ELF-1 (cell line): ENCODE measurements at regions not wholly inside any gene's neighbourhood (a gene's known extent, or its start where the extent isn't known, plus 50 kb on each side); places are given as distances from the start of the nearest gene placed in this dataset.
"Not testable (repeated sequence)": the region's sequence is repeated elsewhere in the genome, so short reads cannot be mapped to it uniquely, and the experiment has no call there.

Source experiments
- DNase-seq: peaks from one replicate; pipeline ENCODE4 v3.0.0-alpha.2; 2016; ENCODE audit warnings: low read depth, low spot score

DNA sequence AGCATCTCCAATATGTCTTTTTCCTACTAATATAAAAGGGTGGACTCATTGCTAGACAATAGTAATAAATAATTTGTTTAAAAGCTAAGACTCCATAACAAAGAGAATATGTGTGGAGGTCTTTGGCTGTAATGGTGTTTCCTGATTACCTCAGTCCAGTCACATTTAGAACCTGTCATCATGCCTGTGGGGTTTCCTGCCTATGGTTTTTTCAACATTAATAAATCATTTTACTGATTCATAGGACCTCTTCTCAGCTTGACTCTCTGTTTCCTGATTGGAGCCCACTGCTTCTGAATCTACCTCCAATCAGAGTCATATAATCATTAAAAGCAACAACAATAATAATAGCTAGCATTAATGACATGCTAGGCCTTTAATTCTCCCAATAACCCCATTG lies 52.4 kb upstream of the GNAI1 start:
- DNase-seq = no peak

DNA sequence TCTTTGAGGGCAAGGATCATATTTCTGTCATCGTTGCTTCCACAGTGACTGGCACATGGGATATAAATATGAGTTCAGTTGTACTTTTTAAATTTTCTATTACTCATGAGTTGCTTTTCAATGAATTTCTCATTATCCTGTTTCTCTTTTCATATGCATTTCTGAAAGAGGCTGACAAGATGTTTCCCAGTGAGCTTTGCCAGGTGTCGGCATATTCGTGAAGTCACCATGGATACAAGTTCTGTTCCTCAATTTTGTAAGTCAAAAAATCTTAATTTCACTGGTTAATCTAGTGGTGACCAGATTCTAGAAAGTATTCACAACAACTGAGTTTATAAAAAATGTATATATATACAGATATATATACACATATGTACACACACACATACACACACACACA lies 55.7 kb upstream of the GNAI1 start:
- DNase-seq = no peak

DNA sequence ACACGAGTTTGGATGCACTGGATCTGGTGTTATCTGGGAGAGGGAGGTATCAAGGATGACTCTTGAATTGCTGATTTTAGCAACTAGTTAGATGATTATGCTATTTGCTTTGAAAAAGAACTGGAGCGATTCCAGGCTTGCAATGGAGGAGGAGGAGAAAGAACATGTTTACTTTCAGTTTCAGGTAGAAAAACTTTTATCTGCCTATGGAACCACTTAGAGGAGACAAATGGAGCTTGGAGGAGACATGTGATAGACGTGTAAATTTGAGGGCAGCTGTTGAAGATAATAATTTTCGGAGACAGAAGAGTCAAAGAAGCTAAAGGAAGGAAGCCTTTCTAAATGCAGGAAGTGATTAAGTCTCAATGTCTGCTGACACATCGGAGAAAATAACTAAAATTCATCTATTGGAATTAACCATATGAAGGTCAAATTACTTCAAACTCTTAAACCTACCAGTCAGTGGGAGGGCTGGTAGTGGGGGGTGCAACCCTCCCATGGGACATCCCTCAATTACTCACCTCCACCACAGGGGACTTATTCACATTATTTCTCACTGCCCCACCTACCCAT lies 56.4 kb upstream of the GNAI1 start:
- DNase-seq = no peak

DNA sequence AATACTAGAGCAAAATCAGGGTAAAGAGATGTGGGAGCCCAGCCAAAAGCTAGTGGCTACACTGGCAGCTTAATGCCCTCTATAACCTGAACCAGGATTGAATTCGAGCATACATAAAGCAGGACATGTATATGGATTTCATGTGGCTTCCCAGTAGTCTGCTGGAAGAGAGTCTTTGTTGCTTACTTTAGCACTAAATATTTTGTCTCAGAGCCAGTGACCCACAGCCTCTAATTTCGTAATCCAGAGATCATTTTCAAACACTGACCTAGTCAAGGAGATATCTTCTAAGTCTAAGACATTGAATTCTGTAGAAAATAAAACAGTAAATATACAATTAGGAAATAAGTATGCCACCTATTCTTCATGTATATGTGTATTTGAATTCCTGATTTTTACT lies 64.2 kb upstream of the GNAI1 start:
- no peak for DNase-seq

DNA sequence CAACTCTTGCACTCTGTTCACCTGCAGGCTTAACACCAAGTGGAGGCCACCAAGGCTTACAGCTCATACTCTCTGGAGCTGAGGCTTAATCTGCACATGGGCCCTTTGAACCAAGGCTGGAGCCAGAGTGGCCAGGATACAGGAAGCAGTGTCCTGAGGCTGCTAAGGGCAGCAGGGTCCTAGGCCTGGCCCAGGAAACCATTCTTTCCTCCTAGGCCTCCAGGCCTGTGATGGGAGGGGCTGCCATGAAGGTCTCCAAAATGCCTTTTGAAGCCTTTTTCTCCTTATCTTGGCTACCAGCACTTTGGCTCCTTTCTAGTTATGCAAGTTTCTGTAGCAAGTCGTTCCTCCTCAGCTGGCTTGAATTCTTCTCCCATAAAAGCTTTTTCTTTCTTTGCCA lies 68.0 kb upstream of the GNAI1 start:
- no peak for DNase-seq

DNA sequence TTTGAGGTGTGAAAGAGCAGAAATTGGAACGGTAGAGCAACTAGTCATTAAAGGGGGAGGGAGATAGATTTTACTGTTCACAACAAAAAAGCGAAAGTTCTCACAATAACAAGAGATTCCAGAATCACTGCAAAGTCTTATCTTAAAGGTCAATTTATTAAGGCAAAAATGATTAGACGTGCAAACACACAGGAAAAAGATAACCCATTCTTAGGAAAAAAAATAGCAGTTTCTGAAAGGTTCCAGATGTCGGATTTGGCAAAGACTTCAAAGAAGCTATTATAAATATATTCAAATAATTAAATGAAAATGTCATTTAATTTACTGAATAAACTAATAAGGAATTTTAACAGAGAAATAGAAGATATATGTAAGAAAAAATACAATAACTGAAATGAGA lies 70.8 kb upstream of the GNAI1 start:
- no peak for DNase-seq

DNA sequence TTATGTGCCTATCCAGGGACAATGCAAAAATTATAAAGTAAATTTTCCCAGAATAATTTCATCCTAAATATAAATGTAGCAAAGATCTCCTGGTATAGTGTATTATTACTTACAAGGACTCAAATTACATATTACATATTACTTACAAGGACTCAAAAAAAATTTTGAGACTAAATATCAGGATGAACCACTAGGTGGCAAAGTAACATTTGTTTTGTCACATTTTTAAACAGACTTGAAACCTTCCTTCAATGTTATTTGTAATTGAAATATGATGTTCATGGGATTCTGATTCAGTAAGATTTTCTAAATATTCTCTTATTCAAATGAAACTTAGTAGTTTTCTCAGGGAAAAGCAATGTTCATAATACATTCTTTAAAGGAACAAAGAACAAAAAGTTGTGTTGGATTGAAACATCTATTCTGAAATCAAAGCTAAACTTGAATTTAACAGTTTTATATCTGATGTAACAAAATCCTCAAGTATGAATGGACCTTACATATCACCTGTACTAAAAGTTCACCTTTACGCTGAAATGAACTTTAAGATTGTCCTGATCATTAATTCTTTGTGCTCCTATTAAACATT lies 74.3 kb upstream of the GNAI1 start:
- DNase-seq = no peak

DNA sequence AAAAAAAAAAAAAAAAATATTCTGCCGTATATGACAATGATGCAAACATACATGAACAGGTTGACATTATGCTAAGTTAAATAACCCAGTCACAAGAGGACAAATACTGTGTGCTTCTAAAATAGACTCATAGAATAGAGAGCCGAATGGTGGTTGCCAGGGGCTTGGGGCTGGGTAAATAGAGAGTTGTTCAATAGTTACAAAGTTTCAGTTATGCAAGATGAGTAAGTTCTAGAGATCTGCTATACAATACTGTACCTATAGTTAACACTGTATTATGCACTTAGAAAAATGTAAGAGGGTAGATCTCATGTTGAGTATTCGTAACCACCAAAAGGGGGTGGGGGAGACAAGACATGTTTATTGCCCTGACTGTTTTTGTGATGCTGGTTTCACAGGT lies 77.1 kb upstream of the GNAI1 start:
- DNase-seq = no peak

DNA sequence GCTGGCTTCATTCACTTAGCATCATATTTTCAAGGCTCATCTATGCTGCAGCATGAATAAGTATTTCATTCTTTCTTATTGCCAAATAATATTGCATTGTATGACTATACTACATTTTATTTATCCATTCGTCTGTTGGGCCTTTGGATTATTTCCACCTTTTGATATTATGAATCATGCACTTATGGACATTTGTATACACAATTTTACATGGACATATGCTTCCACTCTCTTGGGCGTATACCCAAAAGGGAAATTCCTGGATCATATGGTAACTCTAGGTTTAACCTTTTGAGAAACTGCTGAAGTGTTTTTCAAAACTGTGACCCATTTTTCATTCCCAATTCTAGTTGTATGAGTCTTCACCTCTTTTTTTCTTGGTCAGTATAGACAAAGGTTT lies 80.3 kb upstream of the GNAI1 start:
- DNase-seq = no peak

DNA sequence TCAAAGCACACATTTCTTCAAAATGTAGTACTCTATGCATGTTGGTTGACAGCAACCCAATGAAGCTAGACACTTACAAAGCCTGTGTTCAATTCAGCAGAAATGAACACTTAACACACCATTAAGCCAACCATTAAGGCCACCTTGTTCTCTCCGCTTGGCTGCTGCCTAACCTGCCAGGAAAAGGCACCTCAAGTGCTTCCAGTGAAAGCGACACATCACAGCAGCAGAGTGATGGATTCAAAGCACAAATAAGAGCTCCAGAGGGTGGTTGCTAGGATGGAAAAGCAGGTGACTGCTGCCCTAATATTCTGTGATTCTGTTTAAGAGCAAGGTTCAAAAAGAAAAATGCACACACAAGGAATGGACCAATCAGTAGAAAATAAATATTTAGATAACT lies 81.5 kb upstream of the GNAI1 start:
- no peak for DNase-seq

DNA sequence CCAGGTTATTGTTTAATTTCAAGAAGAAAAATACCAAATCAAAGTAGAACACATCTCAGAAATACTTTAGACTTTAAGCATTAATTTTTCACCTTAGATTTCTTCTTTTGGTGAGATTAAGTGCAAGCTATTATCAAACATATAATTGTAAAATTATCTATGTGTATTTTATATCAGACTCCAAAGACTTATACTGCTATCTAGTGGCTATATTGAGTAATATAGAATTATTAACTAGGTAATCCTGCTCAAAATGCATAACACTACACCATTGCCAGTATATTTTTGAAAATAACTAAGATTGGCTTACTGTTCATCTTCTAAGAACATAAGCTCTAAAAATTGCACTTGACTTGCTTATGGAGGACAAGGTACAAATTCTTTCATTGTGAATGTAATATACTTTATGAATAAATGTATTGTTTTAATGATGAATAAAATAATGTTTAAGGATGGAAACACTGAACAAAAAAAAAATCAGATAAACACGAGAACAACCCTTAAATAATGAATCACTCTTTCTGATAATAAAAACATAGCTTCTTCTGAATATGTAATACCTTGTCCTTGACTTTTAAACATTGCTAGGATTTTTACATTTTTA lies 86.7 kb upstream of the GNAI1 start:
- DNase-seq = no peak

DNA sequence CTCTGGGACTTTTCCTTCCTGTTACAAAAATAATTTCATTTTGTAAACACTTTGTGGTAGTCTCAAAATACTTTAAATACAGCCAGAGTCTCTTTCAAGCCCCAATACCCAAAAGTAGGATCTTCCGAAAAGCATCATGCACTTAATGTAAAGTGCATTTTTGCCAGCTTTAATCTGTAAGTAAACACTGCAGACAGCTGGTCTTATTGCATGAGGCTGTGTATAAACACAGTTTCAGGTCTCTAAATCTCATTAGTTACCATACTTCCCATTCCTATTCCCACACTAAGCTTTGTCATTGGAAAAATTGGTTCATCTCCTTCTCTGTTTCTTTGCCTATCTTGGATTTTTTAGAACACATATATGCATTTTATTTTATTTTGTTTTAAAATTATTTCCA lies 87.6 kb upstream of the GNAI1 start:
- DNase-seq = no peak

DNA sequence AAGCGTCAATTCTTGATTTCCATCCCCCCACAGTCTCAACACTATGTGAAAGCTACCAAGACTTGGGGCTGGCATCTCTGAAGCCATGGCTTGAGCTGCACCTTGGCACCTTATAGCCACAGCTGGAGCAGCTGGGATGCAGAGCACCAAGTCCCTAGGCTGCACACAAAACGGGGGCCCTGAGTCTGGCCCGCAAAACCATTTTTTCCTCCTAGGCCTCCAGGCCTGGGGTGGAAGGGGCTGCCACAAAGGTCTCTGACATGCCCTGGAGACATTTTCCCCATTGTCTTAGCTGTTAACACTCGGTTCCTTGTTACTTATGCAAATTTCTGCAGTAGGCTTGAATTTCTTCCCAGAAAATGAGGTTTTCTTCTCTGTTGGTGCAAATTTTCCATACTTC lies 89.8 kb upstream of the GNAI1 start:
- DNase-seq = no peak

DNA sequence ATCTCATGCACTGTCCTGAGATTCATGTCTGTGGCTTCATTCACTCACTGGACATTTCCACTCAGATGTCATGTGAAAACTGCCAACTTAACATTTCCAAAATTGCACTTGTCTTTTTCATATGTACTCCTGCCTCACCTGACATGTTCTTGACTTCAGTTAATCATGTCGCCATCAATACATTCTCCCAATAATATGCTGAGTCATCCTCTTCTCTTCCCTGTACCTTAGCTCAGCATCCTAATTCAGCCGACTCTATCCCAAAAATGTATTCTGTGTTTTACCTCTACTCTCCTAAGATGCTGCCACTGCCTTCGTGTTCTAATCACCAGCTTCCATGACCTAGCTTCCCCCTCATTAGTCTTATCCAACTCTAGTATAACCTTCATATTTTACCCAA lies 93.9 kb upstream of the GNAI1 start:
- no peak for DNase-seq

DNA sequence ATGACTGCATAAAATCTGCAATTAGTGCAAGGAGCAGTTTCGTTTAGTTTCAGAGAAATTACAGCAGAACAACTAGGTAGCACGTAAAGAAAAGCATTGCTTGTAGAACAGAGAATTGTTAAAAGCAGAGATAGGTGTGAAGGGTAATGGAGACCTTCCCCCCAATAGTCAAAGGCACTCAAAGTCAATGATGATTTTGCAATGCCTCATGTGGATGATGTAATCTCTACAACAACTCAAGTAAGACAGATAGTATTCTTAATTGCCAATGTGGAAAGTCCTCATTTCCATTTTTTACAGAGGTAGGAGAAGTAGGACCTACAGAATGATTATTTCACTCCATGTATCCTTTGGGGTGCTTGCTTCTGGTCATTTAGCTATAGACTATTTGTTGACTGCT lies 94.3 kb upstream of the GNAI1 start:
- no peak for DNase-seq

DNA sequence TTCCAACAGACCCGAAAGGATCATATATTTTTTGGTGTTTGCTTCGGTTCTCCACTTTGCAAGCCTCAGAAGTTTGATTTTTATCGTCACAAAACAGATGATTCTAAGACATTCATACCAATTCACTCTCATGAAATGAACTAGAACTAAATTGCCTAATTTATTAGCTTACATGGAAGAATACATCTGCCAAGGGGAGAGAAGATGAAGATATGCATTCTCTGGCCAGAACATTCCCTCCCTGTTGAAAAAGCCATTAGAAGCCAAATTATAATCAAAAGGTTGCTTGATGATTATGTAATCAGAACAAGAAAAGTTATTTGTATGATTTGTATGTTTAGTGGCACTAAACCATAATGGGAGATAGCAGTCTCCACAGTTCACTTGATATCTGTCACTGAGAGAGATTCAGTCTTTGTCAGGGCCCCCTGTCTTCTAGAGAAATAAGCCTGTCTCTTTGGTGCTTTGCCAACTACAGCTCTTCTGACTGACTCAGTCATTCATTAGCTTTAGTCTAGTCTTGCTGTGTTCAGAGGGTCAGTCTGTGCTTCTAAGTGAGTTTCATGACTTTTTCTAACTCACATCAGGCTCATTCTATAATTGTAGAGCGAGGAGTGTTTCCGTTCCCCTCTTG lies 95.3 kb upstream of the GNAI1 start:
- no peak for DNase-seq

DNA sequence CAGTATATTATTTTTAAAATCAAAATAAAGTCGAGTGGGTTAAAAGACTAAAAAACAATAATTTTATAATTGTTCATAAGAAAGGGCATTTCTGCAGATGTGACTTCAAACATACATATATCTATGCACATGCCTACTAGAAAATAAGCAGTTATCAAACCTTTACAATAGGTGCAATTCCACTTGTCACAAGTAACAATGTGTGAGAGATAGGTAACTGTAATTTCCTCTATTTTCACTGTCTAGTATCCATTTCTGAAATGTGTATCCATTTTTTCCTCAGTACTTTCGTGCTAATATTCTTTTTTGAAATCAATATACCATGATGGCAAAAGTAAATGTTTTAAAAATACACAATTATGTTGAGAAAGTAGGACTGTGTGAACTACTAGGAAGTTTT lies 96.9 kb upstream of the GNAI1 start:
- no peak for DNase-seq

DNA sequence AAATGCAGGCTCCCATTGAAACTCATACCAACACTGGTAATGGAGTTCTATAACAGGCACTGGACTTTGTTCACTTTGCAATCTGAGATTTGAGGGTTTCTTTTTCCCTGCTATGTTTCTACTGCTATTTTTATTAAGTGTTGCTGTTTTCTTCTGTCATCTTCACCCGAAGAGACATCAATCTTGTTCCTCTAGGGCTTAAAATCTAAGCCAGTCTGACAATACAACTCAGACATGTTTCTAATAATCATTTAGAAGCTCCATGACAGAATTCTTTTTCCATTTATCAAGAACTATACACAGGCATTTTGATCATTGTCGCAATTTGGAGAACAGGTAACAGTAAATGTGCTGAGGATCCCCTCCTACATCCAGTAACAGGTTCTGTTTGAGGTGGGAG lies 98.5 kb upstream of the GNAI1 start:
- no peak for DNase-seq

DNA sequence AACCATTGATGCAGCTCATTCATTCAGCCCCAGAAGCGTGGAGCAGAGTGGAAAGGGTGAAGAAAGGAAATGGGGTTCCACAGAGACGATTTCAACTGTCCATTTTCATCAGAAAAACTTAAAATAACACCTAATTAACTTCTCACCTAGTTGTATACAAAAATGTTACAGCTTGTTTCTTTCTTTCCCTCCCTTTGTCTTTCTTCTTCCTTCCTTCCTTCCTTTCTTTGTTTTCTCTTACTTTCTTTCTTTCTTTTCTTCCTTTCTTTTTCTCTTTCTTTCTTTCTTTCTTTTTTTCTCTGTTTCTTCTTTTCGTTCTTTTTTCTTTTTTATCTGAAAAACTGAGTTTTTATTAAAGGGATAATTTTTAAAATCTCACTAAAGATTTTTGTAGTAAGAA lies 105.9 kb upstream of the GNAI1 start:
- no peak for DNase-seq

DNA sequence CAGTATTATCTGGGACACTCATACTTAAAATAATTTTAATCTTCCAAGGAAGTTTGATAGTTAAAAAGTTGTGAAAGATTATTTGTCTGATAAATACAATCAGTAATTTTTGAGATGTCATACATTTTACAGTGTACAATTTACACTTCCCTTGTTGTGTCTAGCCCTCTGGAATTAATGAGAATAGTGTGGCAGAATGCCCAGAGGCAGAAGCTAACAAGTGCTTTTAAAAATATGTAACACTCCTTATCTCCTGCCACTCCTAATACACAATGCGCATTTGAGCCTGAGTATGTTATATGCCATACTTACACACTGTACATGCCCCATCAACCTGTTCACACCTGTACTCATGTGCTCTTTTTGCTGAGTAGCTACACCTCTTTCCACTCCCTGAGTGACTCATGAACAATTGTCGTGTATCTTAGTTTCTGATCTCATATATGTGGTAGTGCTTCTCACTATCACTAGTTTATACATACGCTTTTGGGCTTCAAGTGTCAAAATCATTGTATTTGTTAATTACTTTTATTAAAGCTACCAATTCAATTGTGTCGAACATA lies 106.9 kb upstream of the GNAI1 start:
- no peak for DNase-seq

DNA sequence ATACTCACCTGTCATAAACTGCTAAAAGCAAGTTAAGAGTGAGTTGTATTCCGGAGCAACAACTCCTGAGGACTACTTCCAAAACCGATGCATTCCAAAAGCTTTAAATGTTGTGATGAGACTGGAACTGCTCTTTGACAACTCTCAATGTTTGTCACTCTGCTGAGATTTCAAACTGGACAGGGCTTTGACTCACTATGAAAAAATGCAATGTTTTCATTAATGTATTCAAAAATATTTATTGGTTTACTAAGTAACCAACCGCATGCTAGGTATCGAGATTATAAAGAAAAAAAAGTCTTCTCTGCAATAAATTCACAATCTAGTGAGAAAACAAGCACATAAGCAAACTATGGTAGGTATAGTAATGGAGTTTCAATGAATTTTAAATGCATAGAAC lies 107.9 kb upstream of the GNAI1 start:
- no peak for DNase-seq

DNA sequence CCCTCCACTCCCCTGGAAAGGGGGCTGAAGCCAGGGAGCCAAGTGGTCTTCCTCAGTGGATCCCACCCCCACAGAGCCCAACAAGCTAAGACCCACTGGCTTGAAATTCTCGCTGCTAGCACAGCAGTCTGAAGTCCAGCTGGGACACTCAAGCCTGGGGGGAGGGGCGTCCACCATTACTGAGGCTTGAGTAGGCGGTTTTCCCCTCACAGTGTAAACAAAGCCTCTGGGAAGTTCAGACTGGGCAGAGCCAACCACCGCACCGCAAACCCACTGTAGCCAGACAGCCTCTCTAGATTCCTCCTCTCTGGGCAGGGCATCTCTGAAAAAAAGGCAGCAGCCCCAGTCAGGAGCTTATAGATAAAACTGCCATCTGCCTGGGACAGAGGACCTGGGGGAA lies 114.4 kb upstream of the GNAI1 start:
- peak; percentile 64 for DNase-seq

DNA sequence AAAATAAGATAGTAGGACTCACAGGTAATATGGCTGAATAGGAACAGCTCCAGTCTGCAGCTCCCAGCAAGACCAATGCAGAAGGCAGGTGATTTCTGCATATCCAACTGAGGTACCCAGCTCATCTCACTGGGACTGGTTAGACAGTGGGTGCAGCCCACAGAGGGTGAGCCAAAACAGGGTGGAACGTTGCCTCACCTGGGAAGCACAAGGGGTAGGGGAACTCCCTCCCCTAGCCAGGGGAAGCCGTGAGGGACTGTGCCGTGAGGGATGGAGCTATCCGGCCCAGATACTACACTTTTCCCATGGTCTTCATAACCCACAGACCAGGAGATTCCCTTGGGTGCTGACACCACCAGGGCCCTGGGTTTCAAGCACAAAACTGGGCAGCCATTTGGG lies 114.8 kb upstream of the GNAI1 start:
- not testable (repeated sequence) for DNase-seq
